SK-N-SH (cell line): ENCODE measurements at regions not wholly inside any gene's neighbourhood (a gene's known extent, or its start where the extent isn't known, plus 50 kb on each side); places are given as distances from the start of the nearest gene placed in this dataset.

Source experiments
- CTCF ChIA-PET: fragments of 300-600, 350-600 bp; formaldehyde crosslinking; extraction: SDS; loops from one replicate; lab custom pipeline; 2021; lab: Yijun Ruan, JAX
- POLR2A ChIA-PET: fragments of 350-600 bp; sonication (Branson Sonifier 250); formaldehyde crosslinking; extraction: SDS; loops from one replicate; lab custom pipeline; 2020; ENCODE audit warnings: antibody characterized with exemption, inconsistent platforms; lab: Yijun Ruan, JAX
- DNase-seq: peaks from one replicate; pipeline ENCODE4 v3.0.0; 2012
- H2AFZ ChIP-seq: fragments of 200-600 bp; sonication (generic); 2 replicates; pipeline ENCODE4 v1.8.1; 2016; ENCODE audit warnings: antibody characterized with exemption, mild to moderate bottlenecking, low read depth
- H3F3A ChIP-seq: fragments of 200-600 bp; sonication (generic); replicated peaks from 2 replicates; pipeline ENCODE3; 2016; ENCODE audit warnings: antibody characterized with exemption, mild to moderate bottlenecking; ENCODE audit not compliant: insufficient read depth
- H3K27ac ChIP-seq, 2 experiments: fragments of 200-500 bp in 1 of 2; fragments of 200-600 bp in 1 of 2; sonication (Bioruptor generic) in 1 of 2; sonication (generic), shearing (Covaris generic) in 1 of 2; 2 replicates each; pipeline versions ENCODE4 v1.5.1 to v1.6.1; 2014 to 2016; ENCODE audit warnings: low read depth in 2 of 2, inconsistent platforms in 1 of 2, low read length in 1 of 2, mild to moderate bottlenecking in 1 of 2, mixed read lengths in 1 of 2
- H3K27me3 ChIP-seq: fragments of 200-600 bp; sonication (generic), shearing (Covaris generic); 2 replicates; pipeline ENCODE4 v1.6.1; 2016; ENCODE audit warnings: mixed run types; ENCODE audit not compliant: insufficient read depth
- H3K36me3 ChIP-seq, 2 experiments: fragments of 200-500 bp in 1 of 2; fragments of 200-600 bp in 1 of 2; sonication (Bioruptor generic) in 1 of 2; sonication (generic) in 1 of 2; replicated peaks in 1 of 2; 2 replicates each; pipeline versions ENCODE3 to v1.5.1; 2014 to 2016; ENCODE audit warnings: low read length in 1 of 2, mild to moderate bottlenecking in 1 of 2; ENCODE audit not compliant: insufficient read depth in 2 of 2, control insufficient read depth in 1 of 2
- H3K4me1 ChIP-seq, 2 experiments: fragments of 200-500 bp in 1 of 2; fragments of 200-600 bp in 1 of 2; sonication (Bioruptor generic) in 1 of 2; sonication (generic), shearing (Covaris generic) in 1 of 2; 2 replicates each; pipeline versions ENCODE4 v1.5.1 to v1.6.1; 2014 to 2016; ENCODE audit warnings: low read depth in 1 of 2, low read length in 1 of 2, mixed run types in 1 of 2; ENCODE audit not compliant: insufficient read depth in 2 of 2, control insufficient read depth in 1 of 2
- H3K4me2 ChIP-seq: fragments of 200-600 bp; sonication (generic), shearing (Covaris generic); 2 replicates; pipeline ENCODE4 v1.6.1; 2017; ENCODE audit warnings: mixed run types
- H3K4me3 ChIP-seq, 2 experiments: fragments of 200-500 bp in 1 of 2; fragments of 200-600 bp in 1 of 2; sonication (Bioruptor generic) in 1 of 2; sonication (generic), shearing (Covaris generic) in 1 of 2; 2 replicates each; pipeline versions ENCODE4 v1.5.1 to v1.8.1; 2014 to 2016; ENCODE audit warnings: low read depth in 2 of 2, inconsistent platforms in 1 of 2, low read length in 1 of 2, mild to moderate bottlenecking in 1 of 2, mixed read lengths in 1 of 2, moderate library complexity in 1 of 2
- H3K79me2 ChIP-seq: fragments of 200-600 bp; sonication (generic); 2 replicates; pipeline ENCODE4 v1.8.1; 2017; ENCODE audit warnings: mild to moderate bottlenecking; ENCODE audit not compliant: insufficient read depth
- H3K9ac ChIP-seq: fragments of 200-600 bp; sonication (generic); 2 replicates; pipeline ENCODE4 v1.6.1; 2017; ENCODE audit warnings: mixed run types
- H3K9me2 ChIP-seq: fragments of 200-600 bp; sonication (generic); 2 replicates; pipeline ENCODE4 v1.6.1; 2017; ENCODE audit warnings: mixed run types
- H3K9me3 ChIP-seq: fragments of 200-600 bp; sonication (generic); 2 replicates; pipeline ENCODE4 v1.6.1; 2017; ENCODE audit warnings: mixed run types, mild to moderate bottlenecking, moderate library complexity
- H4K20me1 ChIP-seq: fragments of 200-600 bp; sonication (generic); 2 replicates; pipeline ENCODE4 v1.6.1; 2017; ENCODE audit warnings: mild to moderate bottlenecking, mixed run types; ENCODE audit not compliant: insufficient read depth
- RCOR1 ChIP-seq: fragments of 150-350 bp; IDR thresholded peaks from 2 replicates; pipeline ENCODE4 v1.6.1; 2017; ENCODE audit warnings: antibody characterized with exemption, low read length
- USF1 ChIP-seq: IDR thresholded peaks from 2 replicates; pipeline ENCODE4 v1.4.0; 2012; ENCODE audit warnings: low read depth, borderline replicate concordance
- USF2 ChIP-seq: fragments of 150-350 bp; IDR thresholded peaks from 2 replicates; pipeline ENCODE4 v1.6.1; 2017; ENCODE audit warnings: antibody characterized with exemption, low read length, low read depth, borderline replicate concordance
- WGBS: methylation state at CpG from one replicate; pipeline ENCODE4 v1.1.6; 2017; ENCODE audit warnings: low lambda C conversion rate; 5-methylcytosine and 5-hydroxymethylcytosine counted together
- small RNA-seq, 7 experiments: library from RNA; depleted of rRNA; stranded (forward); fragments of <200 nt; gene quantifications; one replicate each; pipeline ENCODE3, GENCODE V24; 2012

DNA sequence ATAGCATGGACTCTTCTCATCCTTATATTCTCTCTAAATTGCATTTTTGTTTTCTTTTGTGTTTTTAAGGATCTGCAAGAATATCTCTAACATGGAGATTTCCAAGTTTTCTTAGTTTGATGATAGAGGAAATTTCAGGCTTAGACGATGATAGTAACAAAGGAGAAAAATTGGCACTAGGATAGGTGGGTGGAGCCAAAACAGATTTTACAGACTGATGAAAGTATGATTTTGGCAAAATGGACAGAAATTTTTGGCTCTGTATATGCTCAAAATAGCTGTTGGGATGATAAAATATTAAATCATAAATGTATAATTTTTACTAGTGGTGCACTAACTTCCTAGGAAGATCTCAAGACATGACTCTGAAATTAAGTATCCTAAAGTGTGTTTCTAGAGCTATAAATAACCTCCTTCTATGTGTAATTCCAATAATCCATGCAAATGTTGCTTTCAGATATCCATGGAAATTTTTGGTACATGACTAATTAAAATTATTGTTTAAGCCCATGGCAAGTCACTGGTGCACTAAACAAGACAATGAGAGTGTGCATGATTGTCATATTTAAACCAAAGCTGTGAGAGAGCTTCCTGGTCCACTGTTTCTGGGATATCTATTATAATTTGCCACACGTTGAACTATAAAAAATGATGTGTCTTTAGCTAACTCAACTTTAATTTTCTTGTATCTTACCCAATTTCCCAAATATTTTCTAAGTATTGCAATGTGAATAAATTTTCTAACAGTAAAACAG lies 55.8 kb upstream of the NBEA start:
- H2AFZ ChIP-seq, result no peak overlapping the region
- 59% methylated on average over 2 of the region's 2 CpGs for WGBS
- H3K36me3 ChIP-seq, result no peaks in the 10 kb centered on the region
- H3K4me2 ChIP-seq, result 0 out of 2 replicates have a peak overlapping the region, but pooled peaks have one; percentile 11
- H3F3A ChIP-seq, result peaks cover 7% of the 10 kb centered on the region
- DNase-seq, result no peak
- H3K4me3 ChIP-seq, result no peak overlapping the region
- H3K79me2 ChIP-seq, result no peaks in the 10 kb centered on the region
- H3K9ac ChIP-seq, result no peak overlapping the region
- no peaks in the 10 kb centered on the region for H3K9me2 ChIP-seq
- POLR2A ChIA-PET, result no interaction called here
- H3K27ac ChIP-seq, result no peak overlapping the region
- H3K27me3 ChIP-seq, result no peaks in the 10 kb centered on the region
- H3K9me3 ChIP-seq, result no peaks in the 10 kb centered on the region
- TF ChIP-seq USF2, result no peak
- no peak for TF ChIP-seq RCOR1
- CTCF ChIA-PET, result no interaction called here
- H3K4me1 ChIP-seq, result no peaks in the 10 kb centered on the region; a peak in 3 of 4 replicates
- no peaks in the 10 kb centered on the region for H4K20me1 ChIP-seq

- Histone ChIP-seq H3K79me2 (no peaks in the 10 kb centered on the region), H3K9me2 (no peaks in the 10 kb centered on the region), H3K27me3 (no peaks in the 10 kb centered on the region), H4K20me1 (no peaks in the 10 kb centered on the region), H3K4me3 (no peak overlapping the region), H3K36me3 (no peaks in the 10 kb centered on the region), H3K4me2 (no peak overlapping the region), H2AFZ (no peak overlapping the region), H3K9ac (no peak overlapping the region), H3K4me1 (no peaks in the 10 kb centered on the region; a peak in 3 of 4 replicates), H3K9me3 (no peaks in the 10 kb centered on the region), H3K27ac (no peak overlapping the region), H3F3A (peaks cover 7% of the 10 kb centered on the region)
- TF ChIP-seq USF1, result no peak
- POLR2A ChIA-PET, result no interaction called here
- 9% methylated on average over 1 of the region's 1 CpG for WGBS
- DNase-seq, result no peak
- CTCF ChIA-PET, result no interaction called here
Observed at GRCh38 chr13:34886987-34887386, 55.1 kb upstream of the NBEA start.

Small RNA genes lying in the stretch of these regions (small RNA-seq; reads per million reads assigned to genes)
- gene AL356321.1 (0 reads per million in 7 experiments), gene RF00402 (0 reads per million in 7 experiments)
